ENCODE measurements at regions not wholly inside any gene's neighbourhood (a gene's known extent, or its start where the extent isn't known, plus 50 kb on each side); places are given as distances from the start of the nearest gene placed in this dataset.

GRCh38 chr13:39119422-39119821, 81.2 kb downstream of the NHLRC3 start:
- no peak for TF ChIP-seq POLR2A (IDR thresholded peaks at IDR 0.05)
- TF ChIP-seq, protein P1, sequence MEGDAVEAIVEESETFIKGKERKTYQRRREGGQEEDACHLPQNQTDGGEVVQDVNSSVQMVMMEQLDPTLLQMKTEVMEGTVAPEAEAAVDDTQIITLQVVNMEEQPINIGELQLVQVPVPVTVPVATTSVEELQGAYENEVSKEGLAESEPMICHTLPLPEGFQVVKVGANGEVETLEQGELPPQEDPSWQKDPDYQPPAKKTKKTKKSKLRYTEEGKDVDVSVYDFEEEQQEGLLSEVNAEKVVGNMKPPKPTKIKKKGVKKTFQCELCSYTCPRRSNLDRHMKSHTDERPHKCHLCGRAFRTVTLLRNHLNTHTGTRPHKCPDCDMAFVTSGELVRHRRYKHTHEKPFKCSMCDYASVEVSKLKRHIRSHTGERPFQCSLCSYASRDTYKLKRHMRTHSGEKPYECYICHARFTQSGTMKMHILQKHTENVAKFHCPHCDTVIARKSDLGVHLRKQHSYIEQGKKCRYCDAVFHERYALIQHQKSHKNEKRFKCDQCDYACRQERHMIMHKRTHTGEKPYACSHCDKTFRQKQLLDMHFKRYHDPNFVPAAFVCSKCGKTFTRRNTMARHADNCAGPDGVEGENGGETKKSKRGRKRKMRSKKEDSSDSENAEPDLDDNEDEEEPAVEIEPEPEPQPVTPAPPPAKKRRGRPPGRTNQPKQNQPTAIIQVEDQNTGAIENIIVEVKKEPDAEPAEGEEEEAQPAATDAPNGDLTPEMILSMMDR (IDR thresholded peaks at IDR 0.05), result no peak
- no peak overlapping the region for H3K4me3 ChIP-seq
- 67 to 100% (median 97%) methylated on average over 1 of the region's 1 CpG for WGBS, 4 donors
- no peaks in the 10 kb centered on the region for H3K36me3 ChIP-seq (replicated peaks in 1 of 2)
- no peaks in the 10 kb centered on the region for H3K4me1 ChIP-seq (replicated peaks in 1 of 2)
- H3K9me3 ChIP-seq (replicated peaks in 1 of 3), result no peaks in the 10 kb centered on the region
- intact Hi-C loops (cut with DNase I), result no loop called here
- no peak for DNase-seq
- H3K27me3 ChIP-seq, result no peaks in the 10 kb centered on the region
- H3K27ac ChIP-seq, result no peak overlapping the region

DNA sequence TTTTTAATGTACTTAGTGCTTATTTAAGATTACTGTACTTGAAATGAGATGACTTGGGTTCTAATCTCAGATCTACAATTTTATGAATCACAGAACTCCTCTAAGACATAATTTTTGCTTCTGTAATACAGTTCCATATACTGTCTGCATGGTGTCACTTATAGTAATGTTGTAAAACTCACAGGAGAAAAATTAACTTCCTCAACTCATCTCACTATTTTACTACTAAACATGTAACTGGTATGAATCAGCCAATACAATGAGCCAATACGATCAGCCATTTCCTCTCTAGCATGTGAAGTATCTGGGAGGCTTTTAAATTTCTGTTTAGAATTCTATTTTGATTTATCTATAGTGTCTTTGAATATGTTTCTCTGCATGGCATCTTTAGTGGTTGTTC, 85.3 kb downstream of the NHLRC3 start:
- H3K27me3 ChIP-seq, result no peaks in the 10 kb centered on the region
- H3K4me1 ChIP-seq (replicated peaks in 1 of 2), result no peaks in the 10 kb centered on the region
- DNase-seq, result no peak
- intact Hi-C loops (cut with DNase I), result no loop called here
- H3K9me3 ChIP-seq (replicated peaks in 1 of 3), result no peaks in the 10 kb centered on the region
- TF ChIP-seq, protein P1 (IDR thresholded peaks at IDR 0.05), result no peak
- no peak for TF ChIP-seq POLR2A (IDR thresholded peaks at IDR 0.05)
- H3K36me3 ChIP-seq (replicated peaks in 1 of 2), result no peaks in the 10 kb centered on the region
- no peak overlapping the region for H3K4me3 ChIP-seq
- WGBS, 4 donors, result 60 to 78% (median 65%) methylated on average over 1 of the region's 1 CpG
- no peak overlapping the region for H3K27ac ChIP-seq

GRCh38 chr13:39129213-39129612, 91.0 kb downstream of the NHLRC3 start:
- WGBS, 4 donors, result 60 to 79% (median 66%) methylated on average over 6 of the region's 6 CpGs
- DNase-seq, result no peak

GRCh38 chr13:39130301-39130700, 92.0 kb downstream of the NHLRC3 start:
- Histone ChIP-seq H3K27me3 (no peaks in the 10 kb centered on the region), H3K27ac (no peak overlapping the region), H3K9me3 (replicated peaks in 1 of 3) (no peaks in the 10 kb centered on the region), H3K4me1 (replicated peaks in 1 of 2) (no peaks in the 10 kb centered on the region), H3K4me3 (no peak overlapping the region), H3K36me3 (replicated peaks in 1 of 2) (no peaks in the 10 kb centered on the region)
- 70 to 88% (median 79%) methylated on average over 8 of the region's 8 CpGs for WGBS, 4 donors
- intact Hi-C loops (cut with DNase I), result no loop called here
- no peak for DNase-seq
- TF ChIP-seq, protein P1 (IDR thresholded peaks at IDR 0.05), result no peak
- no peak for TF ChIP-seq POLR2A (IDR thresholded peaks at IDR 0.05)

More at GRCh38 chr13:39129213-39129612, 91.0 kb downstream of the NHLRC3 start:
- H3K27ac ChIP-seq, result no peak overlapping the region
- H3K4me3 ChIP-seq, result no peak overlapping the region
- H3K4me1 ChIP-seq (replicated peaks in 1 of 2), result no peaks in the 10 kb centered on the region
- TF ChIP-seq, protein P1 (IDR thresholded peaks at IDR 0.05), result no peak
- no peaks in the 10 kb centered on the region for H3K27me3 ChIP-seq
- intact Hi-C loops (cut with DNase I), result no loop called here
- no peaks in the 10 kb centered on the region for H3K36me3 ChIP-seq (replicated peaks in 1 of 2)
- H3K9me3 ChIP-seq (replicated peaks in 1 of 3), result no peaks in the 10 kb centered on the region

All from adrenal gland (tissue), 9 donors.